ENCODE measurements at regions not wholly inside any gene's neighbourhood (a gene's known extent, or its start where the extent isn't known, plus 50 kb on each side); places are given as distances from the start of the nearest gene placed in this dataset.

DNA sequence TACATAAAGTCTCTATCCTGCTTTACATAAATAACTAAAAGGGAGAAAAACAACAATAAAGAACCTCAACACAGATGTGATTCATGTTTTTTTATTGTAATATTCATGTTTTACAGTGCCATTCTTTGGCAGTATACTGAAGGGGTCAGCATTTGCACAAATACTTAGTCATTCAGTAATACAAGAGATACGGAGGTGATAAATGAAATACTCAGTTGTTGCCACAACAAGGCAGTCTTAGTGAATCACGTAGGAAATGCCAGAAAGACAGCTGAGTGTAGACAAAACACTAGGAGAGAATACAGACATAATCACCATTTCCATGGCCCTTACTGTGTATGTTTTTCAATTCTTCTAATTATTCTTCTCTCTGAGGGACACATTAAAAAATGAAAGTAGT lies 910.4 kb downstream of the METTL15 start:
- no peak for TF ChIP-seq TAF1 (IDR thresholded peaks at IDR 0.05; ENCODE audit: low read depth, low read length)
- TF ChIP-seq SPI1 (IDR thresholded peaks at IDR 0.05; ENCODE audit: low read depth, low read length): no peak
- TF ChIP-seq POLR2A (IDR thresholded peaks at IDR 0.05; ENCODE audit: low read depth, low read length): no peak
- TF ChIP-seq POLR2AphosphoS5 (IDR thresholded peaks at IDR 0.05; ENCODE audit: low read depth, low read length): no peak
- no peak for TF ChIP-seq PAX5 (IDR thresholded peaks at IDR 0.05; ENCODE audit: insufficient read depth, low read length, severe bottlenecking)
